ENCODE measurements at regions not wholly inside any gene's neighbourhood (a gene's known extent, or its start where the extent isn't known, plus 50 kb on each side); places are given as distances from the start of the nearest gene placed in this dataset.

- H3K36me3 ChIP-seq (ENCODE audit: insufficient read depth) = 0 out of 2 replicates have a peak, but pooled peaks cover 5% of the 10 kb centered on the region
- DNase-seq (ENCODE audit: low spot score) (no peak), ATAC-seq (no peak)
- Mint-ChIP-seq H3K4me1 (peaks cover 4% of the 10 kb centered on the region; the same call in 2 of the 3 replicates), H3K27ac (no peak overlapping the region), H3K36me3 (ENCODE audit: low read depth) (no peaks in the 10 kb centered on the region; the same call in 2 of the 3 replicates), H3K9me3 (peaks cover 9% of the 10 kb centered on the region; the same call in 2 of the 3 replicates), H3K27me3 (ENCODE audit: insufficient read depth, low read depth, poor library complexity) (peaks cover 1% of the 10 kb centered on the region), H3K4me3 (no peak overlapping the region)
- H3F3A ChIP-seq (replicated peaks; ENCODE audit: low read depth) = no peaks in the 10 kb centered on the region
- no peaks in the 10 kb centered on the region for H3K4me1 ChIP-seq (ENCODE audit: insufficient read depth)
- H3K27me3 ChIP-seq (ENCODE audit: insufficient read depth) = no peaks in the 10 kb centered on the region
- no peak overlapping the region for H3K27ac ChIP-seq (ENCODE audit: low read depth)
- TF ChIP-seq JUNB (IDR thresholded peaks at IDR 0.05; ENCODE audit: unreplicated experiment) (no peak), REST (IDR thresholded peaks at IDR 0.05; ENCODE audit: unreplicated experiment) (no peak)
- H2AFZ ChIP-seq = 0 out of 2 replicates have a peak overlapping the region, but pooled peaks have one; percentile 38
- H3K4me2 ChIP-seq = no peak overlapping the region
- H3K79me2 ChIP-seq (replicated peaks; ENCODE audit: insufficient read depth) = no peaks in the 10 kb centered on the region
- no peaks in the 10 kb centered on the region for H4K20me1 ChIP-seq (replicated peaks; ENCODE audit: insufficient read depth)
- H3K4me3 ChIP-seq = no peak overlapping the region
- H3K9me2 ChIP-seq (ENCODE audit: insufficient read depth) = peaks cover 3% of the 10 kb centered on the region; the same call in 1 of the 2 replicates
Observed at GRCh38 chr2:16999347-17000183, 333.9 kb upstream of the CYRIA start.

DNA sequence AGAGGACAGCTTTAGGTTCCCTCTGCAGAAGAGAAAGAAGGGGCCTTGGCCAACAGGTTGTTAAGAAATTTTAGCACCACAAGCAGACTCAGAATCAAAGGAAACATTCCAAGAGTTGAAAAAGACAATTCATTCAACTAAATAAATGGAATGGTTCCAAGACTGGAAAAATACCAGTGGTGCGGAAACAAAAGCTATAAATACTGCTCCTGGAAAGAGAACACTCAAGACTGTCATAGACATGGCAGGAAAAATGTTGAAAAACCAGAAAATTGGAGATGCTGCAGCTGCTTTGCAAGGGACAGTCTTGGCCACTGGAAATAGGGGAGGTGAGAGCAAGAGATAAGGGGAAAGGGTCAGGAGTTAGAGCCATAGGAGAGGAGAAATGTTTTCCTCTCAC is 312.7 kb upstream of the CYRIA start:
- ATAC-seq (no peak), DNase-seq (ENCODE audit: low spot score) (no peak)
- Mint-ChIP-seq H3K4me1 (no peaks in the 10 kb centered on the region), H3K36me3 (ENCODE audit: low read depth) (no peaks in the 10 kb centered on the region), H3K27me3 (ENCODE audit: insufficient read depth, low read depth, poor library complexity) (no peaks in the 10 kb centered on the region), H3K27ac (no peak overlapping the region), H3K4me3 (no peak overlapping the region), H3K9me3 (no peaks in the 10 kb centered on the region)
- no peaks in the 10 kb centered on the region for H3K4me1 ChIP-seq (ENCODE audit: insufficient read depth)
- H4K20me1 ChIP-seq (replicated peaks; ENCODE audit: insufficient read depth) = no peaks in the 10 kb centered on the region
- H3K79me2 ChIP-seq (replicated peaks; ENCODE audit: insufficient read depth) = no peaks in the 10 kb centered on the region
- no peaks in the 10 kb centered on the region for H3F3A ChIP-seq (replicated peaks; ENCODE audit: low read depth)
- no peak overlapping the region for H2AFZ ChIP-seq
- H3K36me3 ChIP-seq (ENCODE audit: insufficient read depth) = no peaks in the 10 kb centered on the region
- H3K27me3 ChIP-seq (ENCODE audit: insufficient read depth) = no peaks in the 10 kb centered on the region
- no peak overlapping the region for H3K4me2 ChIP-seq
- no peak overlapping the region for H3K27ac ChIP-seq (ENCODE audit: low read depth)
- 0 out of 2 replicates have a peak, but pooled peaks cover 4% of the 10 kb centered on the region for H3K9me2 ChIP-seq (ENCODE audit: insufficient read depth)
- H3K4me3 ChIP-seq = no peak overlapping the region
- TF ChIP-seq POLR2AphosphoS5 (IDR thresholded peaks at IDR 0.05; ENCODE audit: low read depth) (no peak), STAT1 (IDR thresholded peaks at IDR 0.05; ENCODE audit: unreplicated experiment) (no peak), NANOG (IDR thresholded peaks at IDR 0.05; ENCODE audit: borderline replicate concordance) (no peak), ZNF462 (CRISPR knock-in tag; IDR thresholded peaks at IDR 0.05) (no peak), JUNB (IDR thresholded peaks at IDR 0.05; ENCODE audit: unreplicated experiment) (no peak), EZH2 (IDR thresholded peaks at IDR 0.05; ENCODE audit: low read depth, unreplicated experiment) (no peak), CREB1 (CRISPR knock-in tag; IDR thresholded peaks at IDR 0.05; ENCODE audit: low read depth) (no peak)
- TF ChIP-seq, protein P1, sequence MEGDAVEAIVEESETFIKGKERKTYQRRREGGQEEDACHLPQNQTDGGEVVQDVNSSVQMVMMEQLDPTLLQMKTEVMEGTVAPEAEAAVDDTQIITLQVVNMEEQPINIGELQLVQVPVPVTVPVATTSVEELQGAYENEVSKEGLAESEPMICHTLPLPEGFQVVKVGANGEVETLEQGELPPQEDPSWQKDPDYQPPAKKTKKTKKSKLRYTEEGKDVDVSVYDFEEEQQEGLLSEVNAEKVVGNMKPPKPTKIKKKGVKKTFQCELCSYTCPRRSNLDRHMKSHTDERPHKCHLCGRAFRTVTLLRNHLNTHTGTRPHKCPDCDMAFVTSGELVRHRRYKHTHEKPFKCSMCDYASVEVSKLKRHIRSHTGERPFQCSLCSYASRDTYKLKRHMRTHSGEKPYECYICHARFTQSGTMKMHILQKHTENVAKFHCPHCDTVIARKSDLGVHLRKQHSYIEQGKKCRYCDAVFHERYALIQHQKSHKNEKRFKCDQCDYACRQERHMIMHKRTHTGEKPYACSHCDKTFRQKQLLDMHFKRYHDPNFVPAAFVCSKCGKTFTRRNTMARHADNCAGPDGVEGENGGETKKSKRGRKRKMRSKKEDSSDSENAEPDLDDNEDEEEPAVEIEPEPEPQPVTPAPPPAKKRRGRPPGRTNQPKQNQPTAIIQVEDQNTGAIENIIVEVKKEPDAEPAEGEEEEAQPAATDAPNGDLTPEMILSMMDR (conservative IDR thresholded peaks at IDR 0.05; ENCODE audit: low read depth in 2 of 2) = no peak

Measured in GM23338 (cell line).